OCI-LY3 (cell line): ENCODE measurements at regions not wholly inside any gene's neighbourhood (a gene's known extent, or its start where the extent isn't known, plus 50 kb on each side); places are given as distances from the start of the nearest gene placed in this dataset.

Source experiments
- CTCF ChIP-seq: fragments of 200-600, 300-600 bp; sonication (generic); IDR thresholded peaks from 2 replicates; pipeline ENCODE4 v1.5.1; 2014; ENCODE audit warnings: antibody characterized with exemption, low read length, low read depth
- EZH2phosphoT487 ChIP-seq: fragments of 200-600 bp; shearing (Covaris generic); IDR thresholded peaks from 2 replicates; pipeline ENCODE4 v1.6.1; 2018; ENCODE audit warnings: antibody characterized with exemption, mixed run types, low read depth

DNA sequence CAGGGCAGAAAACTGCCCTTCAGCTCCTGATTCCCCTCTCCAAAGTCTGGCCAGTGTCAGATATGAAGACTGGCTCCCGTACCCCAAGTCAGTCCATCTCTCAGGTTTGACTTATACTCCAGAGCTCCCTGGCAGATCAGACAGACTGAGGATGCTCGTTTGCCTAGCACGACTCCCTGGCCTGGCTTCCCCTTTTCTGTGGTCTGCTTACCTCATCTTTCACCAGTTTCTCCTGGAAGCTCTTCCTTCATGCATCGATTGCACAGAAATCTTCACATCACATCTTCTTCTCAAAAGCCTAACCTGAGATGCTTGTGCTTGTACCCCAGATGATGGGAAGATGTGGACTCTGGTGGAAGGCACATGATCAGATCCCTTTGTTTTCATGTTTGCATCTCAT is 387.9 kb upstream of the POU3F3 start:
- TF ChIP-seq CTCF (no peak), EZH2phosphoT487 (no peak)
